AG08396 (cell line): ENCODE measurements at regions not wholly inside any gene's neighbourhood (a gene's known extent, or its start where the extent isn't known, plus 50 kb on each side); places are given as distances from the start of the nearest gene placed in this dataset.

Source experiments
- DNase-seq: peaks from one replicate; pipeline ENCODE4 v3.0.0; 2012; ENCODE audit warnings: low spot score, mixed read lengths

- DNase-seq, result no peak
These were observed 186.4 kb downstream of the TFCP2L1 start for GRCh38 chr2:121098556-121098955.

DNA sequence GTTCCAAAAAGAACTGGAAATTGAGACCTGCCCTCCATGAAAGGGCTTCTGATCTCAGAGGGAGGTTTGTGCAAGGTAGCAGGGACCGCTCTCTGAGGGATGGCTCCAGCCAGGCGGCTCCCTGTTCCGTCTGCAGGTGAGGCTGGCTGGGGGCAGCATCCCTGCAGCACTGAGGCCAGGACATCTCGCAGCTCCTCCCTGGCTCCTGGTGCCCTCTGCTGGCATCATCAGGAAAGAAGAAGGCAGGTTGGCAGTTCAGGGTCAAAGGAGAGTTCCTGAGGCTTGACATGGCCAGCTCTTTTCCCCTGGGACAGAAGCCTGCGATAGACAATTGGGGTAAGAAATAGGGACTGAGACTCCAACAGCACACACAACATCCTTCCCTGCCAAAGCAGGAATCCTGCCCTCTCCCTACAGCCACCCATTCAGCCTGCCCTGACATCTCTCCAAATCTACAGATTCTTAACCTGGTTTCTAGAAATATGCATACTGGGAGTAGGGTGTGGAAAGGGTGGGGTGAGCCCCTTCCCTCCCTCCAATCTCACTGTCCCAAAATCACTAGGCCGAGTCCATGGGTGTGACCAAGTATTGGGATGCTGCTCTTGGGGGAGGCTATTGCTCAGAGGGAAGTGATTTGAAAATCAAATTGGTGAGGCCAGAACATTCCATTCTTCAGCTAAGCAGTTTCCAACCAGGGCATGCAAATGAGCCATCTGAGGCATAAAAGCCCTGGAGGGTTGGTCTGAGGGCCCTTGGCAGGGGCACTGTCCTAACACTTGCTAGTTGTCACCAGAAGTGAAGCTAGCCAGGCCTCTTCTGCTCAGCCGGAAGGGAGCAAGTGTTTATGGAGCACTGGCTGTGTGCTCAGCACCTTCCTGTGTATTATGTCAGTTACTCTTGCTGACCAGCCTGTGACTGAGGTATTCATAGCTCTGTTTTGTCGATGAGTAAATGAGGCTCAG is 185.4 kb downstream of the TFCP2L1 start:
- DNase-seq, result no peak

- DNase-seq, result no peak
These were observed 183.8 kb downstream of the TFCP2L1 start for GRCh38 chr2:121101093-121101715.

DNA sequence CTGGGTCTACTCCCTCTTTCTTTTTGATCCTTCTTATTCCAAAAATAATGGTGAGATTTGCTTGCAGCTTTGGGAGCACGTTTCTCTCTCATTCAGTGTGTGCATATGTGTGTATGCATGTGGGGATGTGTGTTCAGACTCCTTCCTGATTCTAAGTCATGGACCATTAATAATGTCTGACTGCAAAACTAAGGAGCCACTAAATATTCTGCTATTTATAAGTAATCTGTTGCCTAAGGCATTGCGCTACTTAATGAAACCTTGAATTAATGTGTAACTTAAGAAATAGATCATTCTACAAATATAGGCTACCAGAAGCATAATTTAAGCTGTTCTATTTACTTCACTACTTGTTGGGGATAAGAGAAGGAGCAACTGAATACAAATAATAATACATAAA is 182.1 kb downstream of the TFCP2L1 start:
- DNase-seq, result no peak

DNA sequence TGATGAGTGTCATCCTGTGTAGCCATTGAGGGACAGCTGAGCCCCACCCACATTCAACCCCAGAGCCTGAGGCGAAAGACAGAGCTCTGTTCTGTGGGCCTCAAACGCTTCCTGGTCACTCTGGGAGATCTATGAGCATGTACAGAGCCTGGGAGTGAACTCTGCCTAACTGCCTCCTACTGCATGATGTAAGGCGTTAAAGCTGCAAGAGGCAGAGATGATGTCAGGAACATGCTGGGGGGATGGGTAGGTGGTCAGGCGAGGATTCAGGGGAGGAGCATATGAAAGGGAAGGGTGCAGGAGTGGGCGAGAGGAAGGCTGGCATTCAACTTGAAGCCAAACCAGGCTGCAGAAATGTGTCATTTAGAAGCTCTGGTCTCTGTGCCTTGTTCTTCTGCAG is 181.0 kb downstream of the TFCP2L1 start:
- DNase-seq, result no peak

DNA sequence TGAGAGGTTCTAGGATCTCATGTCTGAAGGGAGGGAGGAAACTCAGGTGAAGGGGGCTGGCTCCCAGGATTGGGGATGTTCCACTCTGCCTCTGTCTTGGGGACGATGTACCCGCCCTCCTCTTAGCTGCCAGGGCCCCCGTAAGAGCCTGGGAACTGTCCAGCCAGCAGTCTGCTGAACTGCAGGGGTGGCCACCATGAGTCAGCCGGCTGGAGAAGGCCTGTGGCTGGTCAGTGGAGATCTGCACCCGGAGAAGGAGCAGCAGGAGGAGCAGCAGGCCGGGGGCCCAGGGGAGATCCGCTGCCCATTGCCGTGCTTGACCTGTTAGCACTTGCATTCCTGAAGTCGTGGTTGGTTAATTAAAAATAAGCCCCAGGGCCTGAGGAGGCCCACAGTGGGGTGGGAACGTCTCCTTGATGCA is 180.3 kb downstream of the TFCP2L1 start:
- DNase-seq, result no peak

- DNase-seq, result no peak
These were observed 174.1 kb downstream of the TFCP2L1 start for GRCh38 chr2:121110924-121111323.

- no peak for DNase-seq
These were observed 166.1 kb downstream of the TFCP2L1 start for GRCh38 chr2:121118951-121119350.

DNA sequence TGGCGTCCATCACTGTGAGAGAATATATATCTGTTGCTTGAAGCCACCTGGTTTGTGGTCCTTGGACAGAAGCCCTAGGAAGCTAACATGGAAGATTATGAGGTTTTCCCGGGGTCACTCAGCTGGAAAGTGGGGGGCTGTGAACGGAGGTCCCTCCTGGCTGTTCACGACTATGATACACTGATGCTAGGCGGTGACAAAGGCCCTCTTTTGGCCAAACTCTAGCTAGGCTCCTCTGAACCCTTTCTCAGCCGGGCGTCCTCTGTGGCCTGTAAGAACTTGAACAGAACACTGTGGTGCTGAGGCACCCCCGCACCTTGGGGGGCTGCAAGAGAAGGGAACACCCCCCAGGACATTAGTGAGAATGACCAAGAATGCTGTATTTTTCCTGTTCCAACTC is 164.6 kb downstream of the TFCP2L1 start:
- DNase-seq, result no peak

GRCh38 chr2:121120991-121121390 is 164.0 kb downstream of the TFCP2L1 start:
- DNase-seq, result no peak

- no peak for DNase-seq
These were observed 163.3 kb downstream of the TFCP2L1 start for GRCh38 chr2:121121661-121122060.

DNA sequence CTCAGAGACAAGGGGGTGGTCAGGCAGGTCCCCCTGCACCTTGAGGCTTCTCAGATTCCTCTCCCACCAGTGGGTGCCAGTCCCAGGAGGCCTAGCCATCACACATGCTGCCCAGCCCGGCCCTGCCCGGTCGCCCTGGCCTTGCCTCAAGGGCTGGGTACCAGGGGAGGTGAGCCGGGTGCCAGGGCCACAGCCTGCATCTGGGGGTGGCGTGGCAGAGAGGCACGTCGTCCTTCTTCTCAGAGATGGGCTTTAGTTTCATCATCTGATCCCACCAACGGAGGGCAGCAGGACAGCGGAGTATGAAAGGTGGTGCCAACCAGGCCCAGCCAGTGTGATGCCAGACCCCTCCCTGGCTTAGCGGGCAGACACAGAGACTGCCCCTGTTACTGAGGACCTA is 161.7 kb downstream of the TFCP2L1 start:
- DNase-seq, result no peak

GRCh38 chr2:121124330-121124729 is 160.7 kb downstream of the TFCP2L1 start:
- DNase-seq, result no peak

GRCh38 chr2:121125350-121125749 is 159.7 kb downstream of the TFCP2L1 start:
- DNase-seq, result no peak

- DNase-seq, result no peak
These were observed 156.0 kb downstream of the TFCP2L1 start for GRCh38 chr2:121128741-121129659.

- no peak for DNase-seq
These were observed 155.3 kb downstream of the TFCP2L1 start for GRCh38 chr2:121129692-121130091.

DNA sequence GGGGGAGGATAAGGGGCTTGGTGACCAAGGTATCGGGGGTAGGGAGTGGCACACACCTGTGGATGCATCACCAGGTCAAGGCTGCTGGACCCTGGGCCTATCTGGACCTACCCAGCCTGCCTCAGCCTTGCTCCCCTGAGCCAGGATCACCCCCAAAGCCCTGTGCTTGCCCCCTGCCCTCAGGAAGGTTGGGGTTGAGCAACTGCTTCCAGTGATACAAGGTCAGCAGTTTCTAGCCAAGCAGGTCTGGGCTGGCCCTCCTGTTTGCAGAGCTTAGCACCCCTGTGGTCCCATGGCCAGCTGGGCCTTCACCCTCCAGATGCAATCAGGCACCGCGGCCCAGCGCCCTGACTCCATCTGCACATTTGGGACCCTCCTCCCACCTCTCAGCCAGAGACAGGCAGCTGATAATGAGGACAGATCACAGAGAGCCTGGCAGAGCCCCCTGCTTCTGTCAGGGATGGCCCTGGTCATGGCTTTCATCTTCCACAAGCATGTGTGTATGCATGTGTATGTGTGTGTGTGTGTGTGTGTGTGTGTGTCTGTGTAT is 154.6 kb downstream of the TFCP2L1 start:
- no peak for DNase-seq

GRCh38 chr2:121131375-121131774 is 153.6 kb downstream of the TFCP2L1 start:
- DNase-seq, result no peak

DNA sequence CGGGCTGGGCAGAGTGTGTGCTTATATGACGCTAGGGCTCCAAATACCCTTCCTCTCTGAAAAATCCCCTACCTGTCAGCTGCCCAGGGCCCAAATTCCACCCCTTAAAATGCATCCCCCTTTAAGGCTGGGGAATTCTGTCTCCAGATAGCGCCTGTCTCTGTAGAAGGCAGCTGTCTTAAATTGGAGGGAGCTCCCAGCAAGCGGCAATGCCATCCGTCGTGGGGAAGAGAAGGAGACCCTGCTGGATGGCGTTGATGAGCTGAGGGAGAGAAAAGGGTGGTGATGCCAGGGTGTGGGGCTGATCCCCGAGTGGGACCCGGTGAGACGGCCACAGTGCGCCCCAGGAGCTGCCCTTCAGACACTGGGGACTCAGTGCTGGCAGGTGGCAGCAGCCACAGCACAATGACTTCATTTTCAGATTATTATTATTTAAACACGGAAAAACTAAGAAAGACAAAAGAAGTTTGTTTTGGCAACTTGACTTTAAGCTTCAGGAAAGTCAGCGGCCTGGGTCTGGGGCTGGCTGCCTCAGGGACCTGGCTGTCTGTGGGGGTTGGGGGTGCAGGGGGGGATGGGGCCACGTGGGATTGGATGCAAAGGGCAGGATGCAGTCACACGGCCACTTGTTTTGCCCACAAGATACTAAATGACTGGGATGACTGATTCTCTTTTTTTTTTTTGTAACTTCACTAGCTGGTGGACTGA is 152.8 kb downstream of the TFCP2L1 start:
- DNase-seq, result no peak

- no peak for DNase-seq
These were observed 152.3 kb downstream of the TFCP2L1 start for GRCh38 chr2:121132762-121133107.

GRCh38 chr2:121133551-121134319 is 151.3 kb downstream of the TFCP2L1 start:
- no peak for DNase-seq
